ACHN (cell line): ENCODE measurements at regions not wholly inside any gene's neighbourhood (a gene's known extent, or its start where the extent isn't known, plus 50 kb on each side); places are given as distances from the start of the nearest gene placed in this dataset.

Experiments
- DNase-seq: peaks from one replicate; pipeline ENCODE4 v3.0.0-alpha.2; 2015
- in situ Hi-C: cut with HindIII; loops from 2 replicates; pipeline ENCODE4 v1.10.0; 2017; ENCODE audit warnings: low sequenced_read_pairs, low pct_ligation_motif_present, low pct_unique_long_range_greater_than_20kb

DNA sequence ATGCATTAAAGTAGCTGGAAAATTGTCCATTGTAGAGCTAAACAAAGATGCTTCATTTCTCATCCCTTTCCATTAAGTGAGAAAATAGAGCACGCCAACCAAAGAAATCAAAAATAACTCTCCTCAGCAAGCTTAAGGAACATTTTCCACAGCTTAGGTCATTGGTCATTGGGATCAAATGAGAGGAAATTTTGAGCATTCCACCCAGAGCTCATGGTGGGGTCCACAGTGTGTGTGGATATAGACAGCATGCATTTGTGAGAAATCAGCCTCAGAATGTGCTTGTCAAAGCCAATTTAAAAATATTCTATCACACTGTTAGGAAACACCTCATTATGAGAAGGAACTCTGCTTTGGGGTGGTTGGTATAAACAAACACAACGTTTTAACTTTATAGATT is 97.2 kb downstream of the HDGFL1 start:
- DNase-seq = no peak
- in situ Hi-C loops = no loop called here

DNA sequence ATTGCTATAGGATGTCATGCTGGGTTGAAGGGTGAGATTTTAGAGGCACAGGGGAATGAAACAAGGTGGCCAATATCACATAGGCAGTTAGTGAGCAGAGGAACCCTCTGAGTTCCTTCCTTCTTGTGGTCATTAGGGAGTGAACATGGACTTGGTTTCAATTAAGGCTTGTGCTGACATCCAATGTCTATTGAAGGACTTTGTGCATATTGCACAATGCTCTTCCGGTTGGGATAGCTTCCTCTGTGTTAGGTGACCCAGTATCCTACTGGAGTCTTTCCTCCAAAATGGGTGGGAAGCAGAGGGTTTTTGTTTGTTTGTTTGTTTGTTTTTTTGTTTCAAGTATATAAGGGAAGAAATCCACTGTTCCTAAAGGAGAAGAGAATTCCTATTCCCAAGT is 98.5 kb downstream of the HDGFL1 start:
- in situ Hi-C loops = no loop called here
- no peak for DNase-seq

DNA sequence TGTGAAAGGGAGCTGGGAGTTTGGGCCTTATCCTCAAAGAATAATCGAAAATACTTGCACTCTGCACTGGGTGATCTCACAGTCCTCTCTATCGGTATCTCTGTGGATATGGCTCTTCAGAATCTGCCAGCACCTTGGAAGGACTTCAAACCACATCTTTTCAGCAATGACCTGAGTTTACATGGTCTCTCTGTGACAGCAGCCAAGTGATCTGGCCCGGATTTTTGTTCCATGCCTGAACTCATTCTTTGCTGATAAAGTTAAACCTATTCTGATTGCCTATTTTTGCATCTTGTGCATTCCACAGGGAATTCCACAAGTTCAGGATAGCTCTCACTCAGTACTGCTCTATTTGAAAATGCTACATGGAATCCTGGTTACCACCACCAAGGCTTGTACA is 98.9 kb downstream of the HDGFL1 start:
- DNase-seq = no peak
- in situ Hi-C loops = no loop called here

DNA sequence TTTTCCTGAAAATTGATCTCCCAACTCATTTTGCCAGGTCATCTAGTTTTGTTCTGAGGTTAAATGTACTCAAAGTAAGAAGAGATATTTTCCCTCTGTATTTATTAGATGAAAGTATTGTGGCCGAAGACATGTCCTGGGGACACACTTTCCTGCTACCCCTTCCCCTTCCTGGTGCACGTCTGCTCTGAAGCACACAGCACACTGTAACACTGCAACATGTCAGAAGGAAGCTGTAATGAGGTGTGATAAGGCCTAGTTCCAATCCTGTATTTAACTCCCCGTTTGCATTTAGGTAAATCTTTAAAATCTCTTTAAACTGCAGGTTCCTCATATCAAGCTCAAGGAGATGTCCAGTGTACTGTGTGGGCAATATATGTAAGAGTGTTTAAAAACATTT is 99.4 kb downstream of the HDGFL1 start:
- no peak for DNase-seq
- in situ Hi-C loops = no loop called here

DNA sequence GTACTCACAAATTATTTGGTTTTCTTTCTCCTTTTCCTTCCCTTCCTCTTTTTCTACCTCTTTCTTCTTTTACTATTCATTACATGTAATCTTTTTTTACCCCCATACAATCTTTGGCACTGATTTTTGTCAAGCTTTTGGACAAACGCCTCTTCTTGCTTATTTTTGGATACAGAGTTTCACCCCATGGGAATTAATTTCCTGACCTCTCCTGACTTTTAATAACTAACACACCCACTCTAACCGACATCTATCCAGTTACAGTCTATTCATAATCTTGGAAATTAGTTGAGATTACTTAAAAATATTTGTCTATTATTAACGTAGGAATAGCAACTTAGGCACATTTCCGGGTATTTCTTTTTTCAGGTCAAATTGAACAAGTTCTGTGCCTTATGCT is 101.2 kb downstream of the HDGFL1 start:
- in situ Hi-C loops = no loop called here
- no peak for DNase-seq

DNA sequence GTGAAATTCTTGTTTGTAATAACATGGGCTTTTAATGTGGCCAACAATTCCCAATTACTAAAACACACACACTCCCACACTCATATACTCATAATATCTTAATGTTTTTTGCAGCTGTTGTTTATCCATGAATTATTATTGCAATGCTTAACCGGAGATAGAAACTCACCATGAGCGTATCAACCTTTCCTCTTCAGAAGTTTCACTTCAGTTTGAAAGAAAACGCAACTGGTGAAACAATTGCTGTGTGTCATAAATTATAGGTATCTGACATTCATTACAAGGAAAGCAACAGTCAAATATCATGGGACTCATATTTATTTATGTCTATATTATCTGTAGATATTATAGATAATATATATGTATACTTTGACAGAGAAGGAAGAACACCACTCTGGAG is 104.1 kb downstream of the HDGFL1 start:
- no peak for DNase-seq

DNA sequence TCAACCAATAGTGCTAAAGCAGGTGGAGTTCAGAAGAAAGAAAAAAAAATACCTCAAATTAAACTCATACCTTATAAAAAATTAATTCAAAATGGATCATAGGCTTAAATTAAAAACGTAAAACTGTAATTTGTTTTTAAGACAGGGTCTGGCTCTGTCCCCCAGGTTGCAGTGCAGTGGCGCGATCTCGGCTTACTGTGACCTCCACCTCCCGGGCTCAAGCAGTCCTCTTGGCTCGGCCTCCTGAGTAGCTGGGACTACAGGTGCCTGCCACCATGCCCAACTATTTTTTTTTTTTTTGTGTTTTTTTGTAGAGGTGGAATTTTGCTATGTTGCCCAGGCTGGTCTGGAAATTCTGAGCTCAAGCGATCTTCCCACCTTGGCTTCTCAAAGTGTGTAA is 111.6 kb downstream of the HDGFL1 start:
- in situ Hi-C loops = no loop called here
- DNase-seq = no peak

More for the DNA sequence above, 104.1 kb downstream of the HDGFL1 start:
- in situ Hi-C loops = no loop called here

DNA sequence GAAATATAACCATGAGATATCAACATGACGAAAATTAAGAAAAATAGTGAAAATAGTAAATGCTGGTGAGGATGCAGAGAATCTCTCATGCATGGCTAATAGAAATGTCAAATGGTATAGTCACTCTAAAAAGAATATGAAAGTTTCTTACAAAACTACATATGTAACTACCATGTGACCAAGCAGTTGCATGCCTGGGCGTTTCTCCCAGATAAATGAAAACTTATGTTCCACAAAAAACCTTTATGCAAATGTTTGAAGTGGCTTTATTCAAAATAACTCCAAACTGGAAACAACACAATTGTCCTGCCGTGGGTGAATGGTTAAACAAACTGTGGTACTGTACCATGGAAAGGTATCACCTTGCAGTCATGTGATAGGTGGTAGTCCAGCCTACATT is 112.4 kb downstream of the HDGFL1 start:
- DNase-seq = no peak
- in situ Hi-C loops = no loop called here

DNA sequence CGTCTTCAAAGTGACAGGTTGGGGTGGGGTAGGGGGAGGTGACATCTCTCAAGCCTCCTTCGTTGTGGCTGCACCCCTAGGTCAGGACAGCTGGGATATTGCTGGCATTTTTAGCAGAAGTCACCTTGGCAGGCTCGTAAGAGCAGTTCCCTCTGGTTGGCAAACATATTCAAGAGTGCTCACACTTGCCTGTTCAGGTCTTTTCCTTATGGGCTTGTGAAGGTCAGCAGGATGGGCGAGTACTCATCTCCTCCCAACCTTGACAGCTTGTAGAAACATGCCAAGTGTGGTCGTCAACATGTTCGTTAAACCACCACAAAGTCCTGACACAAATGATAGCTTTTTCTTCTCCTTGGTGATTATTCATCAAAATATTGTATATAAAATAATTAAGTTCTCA is 113.6 kb downstream of the HDGFL1 start:
- in situ Hi-C loops = no loop called here
- DNase-seq = no peak

DNA sequence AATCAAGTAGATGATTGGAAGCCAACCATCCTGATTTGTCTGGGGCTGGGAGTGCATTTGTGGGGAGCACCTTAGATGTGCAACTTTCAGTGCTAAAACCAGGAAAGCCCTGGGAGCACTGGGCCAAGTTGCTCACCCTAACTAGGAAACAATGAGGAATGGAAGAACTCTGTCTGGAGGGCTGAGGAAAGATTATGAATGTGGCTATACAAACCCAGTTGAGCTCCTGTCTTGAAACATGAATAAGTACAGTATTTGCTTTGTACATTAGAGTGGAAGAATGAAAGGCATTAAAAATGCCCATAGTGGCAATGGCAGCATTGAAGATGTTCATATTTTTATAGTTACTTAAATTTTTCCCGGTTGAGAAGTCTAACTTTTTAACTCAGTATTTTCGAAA is 121.1 kb downstream of the HDGFL1 start:
- in situ Hi-C loops = no loop called here

DNA sequence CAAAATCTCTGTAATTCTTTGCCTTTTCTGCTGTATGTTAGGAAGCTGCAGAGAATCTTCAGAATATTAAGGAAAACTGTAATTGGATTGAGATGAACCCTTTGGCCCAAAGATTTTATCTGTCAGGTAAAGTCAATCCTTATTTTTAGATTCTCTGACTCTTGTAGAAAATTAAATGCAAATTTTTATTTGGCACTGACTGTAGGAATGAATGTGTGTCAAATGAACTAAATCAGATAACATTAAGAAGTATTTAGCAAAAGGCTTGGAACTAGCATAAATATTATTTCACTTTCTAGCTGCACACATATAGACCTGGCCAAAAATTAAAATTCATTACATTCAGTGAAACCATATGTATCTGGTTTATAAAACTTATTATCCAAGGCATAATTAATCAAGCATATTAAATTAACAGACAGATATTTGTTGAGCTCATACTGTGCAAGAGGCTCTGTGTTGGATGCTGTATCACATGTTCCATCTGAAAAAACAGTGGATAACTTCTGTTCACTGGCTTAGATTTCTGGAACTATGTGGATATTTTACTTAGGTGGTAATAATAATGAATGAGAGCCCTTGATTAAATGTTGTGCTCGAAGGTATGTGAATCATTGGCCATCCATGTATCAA is 124.8 kb downstream of the HDGFL1 start:
- in situ Hi-C loops = no loop called here
- DNase-seq = no peak

More for the DNA sequence above, 121.1 kb downstream of the HDGFL1 start:
- no peak for DNase-seq

DNA sequence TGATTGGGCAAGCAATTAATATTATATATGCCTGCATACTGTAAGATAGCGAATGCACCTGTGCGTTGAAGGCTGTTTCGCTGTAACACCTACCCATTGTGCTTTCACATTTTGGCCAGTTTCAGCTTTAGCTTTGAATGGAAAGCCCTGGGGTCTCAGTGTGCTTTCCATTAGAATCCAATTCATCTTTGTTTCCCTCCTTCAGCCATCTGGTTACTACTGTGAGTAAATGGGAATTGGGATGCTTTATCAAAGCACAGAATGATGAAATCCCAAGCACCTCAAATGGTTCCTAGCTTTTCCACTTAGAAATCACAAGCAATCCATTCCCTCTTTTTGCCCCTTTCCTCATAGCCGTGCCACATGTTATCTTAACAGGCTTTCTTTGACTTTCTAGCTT is 127.1 kb downstream of the HDGFL1 start:
- in situ Hi-C loops = no loop called here
- DNase-seq = no peak

DNA sequence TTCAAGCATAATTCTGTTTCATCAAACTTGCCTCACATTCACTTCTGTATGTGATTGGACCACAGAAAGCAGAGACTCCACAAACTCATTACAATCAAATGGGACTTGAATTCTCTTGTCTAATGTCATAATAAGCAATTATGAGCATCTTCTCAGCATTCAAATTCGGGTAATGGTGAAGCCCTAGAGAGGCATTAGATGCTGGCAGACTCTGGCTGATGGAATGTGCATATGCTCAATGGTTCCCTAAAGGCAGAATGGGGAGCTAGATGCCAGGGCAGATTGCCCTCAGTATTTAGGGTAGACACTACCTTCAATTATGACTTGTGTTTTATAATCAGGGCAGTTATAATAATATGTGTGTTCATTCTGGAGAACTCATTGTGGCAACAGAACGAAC is 127.9 kb downstream of the HDGFL1 start:
- in situ Hi-C loops = no loop called here

DNA sequence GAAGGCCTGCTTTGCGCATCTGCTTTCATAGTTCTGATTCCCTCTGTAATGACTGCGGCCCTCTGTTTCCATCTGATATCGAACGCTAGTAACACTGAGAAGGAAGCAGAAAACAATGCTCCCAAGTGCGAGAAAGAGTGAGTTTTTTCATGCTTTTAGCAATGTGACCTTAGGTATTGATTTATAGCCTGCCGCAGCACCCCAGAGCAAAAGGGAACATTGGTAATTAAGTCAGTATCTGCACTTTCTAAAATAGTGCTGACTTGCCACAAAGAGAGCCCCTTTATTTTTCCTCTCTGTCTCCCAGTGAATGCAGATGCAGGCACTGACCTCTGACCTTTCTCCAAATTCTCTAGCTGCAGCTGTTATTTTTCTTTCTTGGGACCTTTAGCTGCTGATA is 129.8 kb downstream of the HDGFL1 start:
- no peak for DNase-seq
- in situ Hi-C loops = no loop called here

More for the DNA sequence above, 127.9 kb downstream of the HDGFL1 start:
- no peak for DNase-seq

DNA sequence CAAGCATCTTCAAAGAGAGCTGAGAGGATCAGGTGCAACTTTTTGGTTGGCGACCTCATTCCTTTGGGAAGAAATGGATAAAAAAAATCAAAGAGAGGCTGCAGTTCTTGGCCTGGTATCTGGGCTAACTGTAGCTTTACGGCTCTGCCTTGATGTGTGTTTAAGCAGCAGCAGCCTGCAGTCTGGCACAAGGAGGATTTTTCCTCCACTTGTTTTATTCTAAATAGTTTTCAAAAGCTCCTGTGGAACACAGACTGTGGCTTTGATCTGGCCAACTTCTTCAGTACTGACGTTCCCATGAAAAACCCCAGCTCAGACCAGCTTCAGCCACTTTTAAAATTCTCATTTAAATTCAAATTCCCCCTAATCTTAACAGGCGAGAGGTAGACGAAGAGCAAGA is 137.3 kb downstream of the HDGFL1 start:
- in situ Hi-C loops = no loop called here
- no peak for DNase-seq

DNA sequence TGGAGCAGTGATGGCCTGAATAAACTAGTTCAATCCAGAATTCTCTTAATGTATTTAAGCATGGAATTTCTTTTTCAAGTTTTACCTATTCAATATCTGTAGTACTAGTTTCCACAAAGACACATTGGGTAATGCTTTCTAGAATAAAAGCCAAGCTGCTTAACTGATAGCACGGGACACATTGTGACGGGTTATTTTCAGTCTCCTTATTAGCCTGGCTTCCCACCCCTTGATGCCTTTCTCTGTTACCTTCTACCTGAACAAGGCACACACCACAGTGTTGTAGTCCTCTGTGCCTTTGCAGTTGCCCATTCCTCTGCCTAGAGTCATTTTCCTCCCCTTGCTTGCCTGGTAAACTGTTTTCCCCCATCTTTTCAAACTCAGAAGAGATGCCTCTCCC is 139.1 kb downstream of the HDGFL1 start:
- no peak for DNase-seq
- in situ Hi-C loops = no loop called here

DNA sequence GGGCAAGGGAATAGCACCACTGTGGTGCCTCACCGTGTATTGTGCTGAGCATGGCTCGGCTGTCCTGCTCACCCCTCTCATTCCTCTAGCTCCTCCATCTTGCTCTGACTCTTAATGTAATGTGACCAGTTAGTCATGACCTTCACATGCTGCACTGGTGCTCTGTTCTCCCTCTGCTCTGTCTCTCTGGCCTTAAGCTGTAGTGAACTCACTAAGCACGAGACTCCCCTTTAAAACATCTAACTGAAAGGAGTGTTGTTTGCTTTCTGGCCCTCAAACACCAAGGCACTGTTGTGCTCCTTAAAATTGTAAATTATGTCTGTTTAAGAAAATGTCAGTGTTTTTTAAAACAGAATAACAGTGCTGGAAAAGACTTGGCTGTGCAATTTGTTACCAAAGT is 140.4 kb downstream of the HDGFL1 start:
- no peak for DNase-seq
- in situ Hi-C loops = no loop called here

DNA sequence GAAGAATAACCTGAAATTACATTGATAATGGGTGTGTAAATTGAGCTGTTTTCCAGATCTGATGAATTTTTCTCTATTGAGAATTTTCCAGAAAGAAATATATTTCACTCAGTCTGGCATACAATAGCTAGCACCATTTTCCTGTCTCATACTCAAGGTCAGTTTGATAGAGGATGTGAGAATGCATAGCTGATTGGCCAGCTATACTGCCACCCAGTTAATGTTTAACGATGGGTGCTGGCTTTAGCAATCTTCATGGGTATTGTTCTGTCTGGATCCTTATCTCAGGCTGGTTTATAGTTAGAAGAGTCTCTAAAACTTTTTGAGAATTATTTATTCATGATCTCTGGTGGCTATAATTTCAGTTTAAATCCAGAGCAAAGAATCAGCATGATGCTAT is 147.4 kb downstream of the HDGFL1 start:
- in situ Hi-C loops = no loop called here
- peak; percentile 11 for DNase-seq

DNA sequence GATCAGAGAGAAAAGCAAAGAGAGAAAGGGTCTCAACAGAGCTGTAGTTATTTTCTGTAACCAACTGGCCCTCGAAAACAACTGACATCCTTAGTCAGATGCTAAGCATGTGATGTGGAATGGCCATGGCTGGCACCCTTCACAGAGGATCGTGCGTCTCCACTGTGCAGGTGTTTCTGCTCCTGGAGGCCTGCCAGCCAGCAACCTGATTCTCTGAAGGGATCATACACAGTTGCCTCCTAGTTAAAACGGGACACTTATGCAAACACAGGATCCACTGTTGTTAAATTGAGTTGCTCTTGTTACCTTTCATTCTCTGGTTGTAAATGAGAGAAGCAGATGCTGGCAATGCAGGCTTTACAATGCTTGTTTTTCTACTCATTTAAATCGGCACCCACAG is 148.5 kb downstream of the HDGFL1 start:
- in situ Hi-C loops = no loop called here

DNA sequence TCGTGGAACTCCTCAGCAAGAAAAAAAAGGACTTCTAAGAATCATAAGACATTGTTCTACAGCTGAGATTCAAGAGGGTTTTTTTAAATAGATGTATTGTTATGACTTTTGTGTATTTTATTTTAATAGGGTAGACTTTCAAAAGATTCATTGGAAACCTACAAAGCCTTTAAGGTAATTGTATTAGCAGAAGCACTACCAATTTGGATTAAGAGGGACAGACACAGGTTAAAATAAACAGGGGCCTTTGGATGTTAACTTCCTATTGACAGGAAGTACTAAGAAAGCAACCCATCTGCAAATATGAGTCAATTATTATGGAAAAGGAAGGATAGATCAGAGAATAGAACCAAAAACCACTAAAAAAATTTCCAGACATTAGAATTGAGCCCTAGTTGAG is 153.5 kb downstream of the HDGFL1 start:
- DNase-seq = no peak
- in situ Hi-C loops = no loop called here

More for the DNA sequence above, 148.5 kb downstream of the HDGFL1 start:
- DNase-seq = no peak

DNA sequence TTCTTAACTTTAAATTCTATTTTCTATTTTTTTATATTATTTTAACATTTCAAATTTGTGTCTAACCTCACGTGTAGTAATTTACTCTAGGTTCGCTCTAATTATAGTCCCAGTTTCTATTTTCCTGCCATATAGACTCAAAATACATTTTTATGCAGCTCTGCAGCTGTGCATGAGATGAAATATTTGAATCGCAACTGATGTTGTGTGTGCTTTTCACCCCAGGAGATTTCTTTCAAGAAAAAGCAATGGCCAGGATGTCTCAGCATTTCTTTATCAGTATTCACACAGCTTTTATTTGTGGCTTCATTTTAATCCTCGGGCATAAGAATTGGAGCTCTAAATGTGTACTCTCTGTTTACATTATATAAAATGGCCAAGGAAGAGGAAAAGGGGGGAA is 157.6 kb downstream of the HDGFL1 start:
- no peak for DNase-seq
- in situ Hi-C loops = no loop called here
